IMR-90 (cell line): ENCODE measurements at regions not wholly inside any gene's neighbourhood (a gene's known extent, or its start where the extent isn't known, plus 50 kb on each side); places are given as distances from the start of the nearest gene placed in this dataset.

ENCODE experiments used
- ATAC-seq: fragments of 200-7000 bp; cut with Tn5 transposase; 2 replicates; pipeline ENCODE4 v1.9.1; 2020; ENCODE audit warnings: low read depth, mild to moderate bottlenecking, moderate library complexity
- BruUV-seq: library from RNA; stranded (reverse); fragments of 400-500 nt; replicated peaks from 2 replicates; lab custom pipeline; 2021; lab: Mats Ljungman, UMichigan
- CTCF ChIA-PET: fragments of 300-600 bp; formaldehyde crosslinking; extraction: SDS; loops from one replicate; lab custom pipeline; 2021; ENCODE audit warnings: antibody characterized with exemption; lab: Yijun Ruan, JAX
- POLR2A ChIA-PET: fragments of 300-600 bp; sonication (Branson Sonifier 250); formaldehyde crosslinking; loops from one replicate; lab custom pipeline; 2022; ENCODE audit warnings: antibody characterized with exemption; ENCODE audit not compliant: unreplicated experiment; lab: Charles Lee
- DNase-seq: peaks from one replicate; pipeline ENCODE4 v3.0.0; 2013
- H2AFZ ChIP-seq: replicated peaks from 2 replicates; pipeline ENCODE3; 2013; ENCODE audit warnings: low read length, mild to moderate bottlenecking; ENCODE audit not compliant: poor library complexity
- H2AK5ac ChIP-seq: 2 replicates; pipeline ENCODE4 v1.6.1; 2013; ENCODE audit warnings: low read depth, low read length, inconsistent platforms
- H2AK9ac ChIP-seq: replicated peaks from 2 replicates; pipeline ENCODE3; 2013; ENCODE audit warnings: mild to moderate bottlenecking, low read depth, low read length, moderate library complexity; ENCODE audit not compliant: poor library complexity
- H2BK120ac ChIP-seq: 2 replicates; pipeline ENCODE4 v1.6.1; 2013; ENCODE audit warnings: low read depth, low read length, inconsistent platforms
- H2BK15ac ChIP-seq: 3 replicates; pipeline ENCODE4 v1.6.1; 2013; ENCODE audit warnings: low read depth, low read length, inconsistent platforms
- H2BK20ac ChIP-seq: 2 replicates; pipeline ENCODE4 v1.6.1; 2013; ENCODE audit warnings: low read depth, mild to moderate bottlenecking, inconsistent platforms, low read length, moderate library complexity
- H2BK5ac ChIP-seq: 2 replicates; pipeline ENCODE4 v1.6.1; 2013; ENCODE audit warnings: mild to moderate bottlenecking, low read depth, low read length, inconsistent platforms; ENCODE audit not compliant: poor library complexity, severe bottlenecking
- H3K14ac ChIP-seq: replicated peaks from 2 replicates; pipeline ENCODE4 v1.6.1; 2013; ENCODE audit warnings: low read depth, low read length, inconsistent platforms
- H3K18ac ChIP-seq: 2 replicates; pipeline ENCODE4 v1.6.1; 2013; ENCODE audit warnings: low read depth, low read length, control low read depth
- H3K23ac ChIP-seq: 2 replicates; pipeline ENCODE4 v1.6.1; 2013; ENCODE audit warnings: low read depth, low read length, inconsistent platforms
- H3K27ac ChIP-seq: 2 replicates; pipeline ENCODE4 v1.5.1; 2013; ENCODE audit warnings: mild to moderate bottlenecking, control low read depth, low read length; ENCODE audit not compliant: insufficient read depth
- H3K27me3 ChIP-seq: 2 replicates; pipeline ENCODE4 v1.6.1; 2013; ENCODE audit warnings: low read length; ENCODE audit not compliant: control insufficient read depth, insufficient read depth
- H3K36me3 ChIP-seq: 2 replicates; pipeline ENCODE4 v1.6.1; 2013; ENCODE audit warnings: low read length, mixed read lengths; ENCODE audit not compliant: control insufficient read depth, insufficient read depth
- H3K4ac ChIP-seq: 2 replicates; pipeline ENCODE4 v1.6.1; 2013; ENCODE audit warnings: low read depth, low read length, inconsistent platforms
- H3K4me1 ChIP-seq: 2 replicates; pipeline ENCODE4 v1.6.1; 2013; ENCODE audit warnings: low read length, mixed read lengths; ENCODE audit not compliant: control insufficient read depth, insufficient read depth
- H3K4me2 ChIP-seq: 2 replicates; pipeline ENCODE4 v1.6.1; 2013; ENCODE audit warnings: low read depth, mild to moderate bottlenecking, control low read depth, low read length, moderate library complexity
- H3K4me3 ChIP-seq: 2 replicates; pipeline ENCODE4 v1.5.1; 2013; ENCODE audit warnings: low read depth, mild to moderate bottlenecking, control low read depth, low read length, moderate library complexity; ENCODE audit not compliant: insufficient read depth
- H3K56ac ChIP-seq: 2 replicates; pipeline ENCODE4 v1.6.1; 2013; ENCODE audit warnings: low read length, inconsistent platforms; ENCODE audit not compliant: insufficient read depth; ENCODE audit errors: extremely low read depth
- H3K79me1 ChIP-seq, 2 experiments: 2 replicates each; pipeline ENCODE4 v1.6.1; 2013; ENCODE audit warnings: low read length in 2 of 2, inconsistent platforms in 1 of 2, low read depth in 1 of 2
- H3K9ac ChIP-seq: 2 replicates; pipeline ENCODE4 v1.6.1; 2013; ENCODE audit warnings: low read depth, low read length, control low read depth
- H3K9me1 ChIP-seq: 2 replicates; pipeline ENCODE4 v1.6.1; 2013; ENCODE audit warnings: low read length, inconsistent platforms; ENCODE audit not compliant: insufficient read depth
- H3K9me3 ChIP-seq: 2 replicates; pipeline ENCODE4 v1.6.1; 2013; ENCODE audit warnings: low read length; ENCODE audit not compliant: control insufficient read depth, insufficient read depth
- H4K20me1 ChIP-seq: 2 replicates; pipeline ENCODE4 v1.6.1; 2013; ENCODE audit warnings: low read length, inconsistent platforms; ENCODE audit not compliant: insufficient read depth
- H4K5ac ChIP-seq: 2 replicates; pipeline ENCODE4 v1.6.1; 2013; ENCODE audit warnings: mild to moderate bottlenecking, low read depth, low read length, control low read depth
- H4K8ac ChIP-seq, 2 experiments: 2 replicates each; pipeline ENCODE4 v1.6.1; 2013; ENCODE audit warnings: low read depth in 2 of 2, low read length in 2 of 2, control low read depth in 1 of 2, inconsistent platforms in 1 of 2
- H4K91ac ChIP-seq: 2 replicates; pipeline ENCODE4 v1.6.1; 2013; ENCODE audit warnings: low read depth, low read length, inconsistent platforms; ENCODE audit not compliant: insufficient read depth
- CHD1 ChIP-seq: IDR thresholded peaks from 2 replicates; pipeline ENCODE4 v1.6.1; 2012; ENCODE audit warnings: low read depth, low read length, improper control_type of control experiment
- FOS ChIP-seq: fragments of 150-350 bp; IDR thresholded peaks from 2 replicates; pipeline ENCODE4 v1.6.1; 2016; ENCODE audit warnings: low read depth, low read length
- MAFK ChIP-seq: IDR thresholded peaks from 2 replicates; pipeline ENCODE4 v1.6.1; 2012; ENCODE audit warnings: low read depth, low read length, improper control_type of control experiment
- MAZ ChIP-seq: IDR thresholded peaks from 2 replicates; pipeline ENCODE4 v1.6.1; 2012; ENCODE audit warnings: low read depth, mild to moderate bottlenecking, low read length, improper control_type of control experiment, moderate library complexity, borderline replicate concordance
- NFE2L2 ChIP-seq: fragments of 150-350 bp; IDR thresholded peaks from 2 replicates; pipeline ENCODE4 v1.6.1; 2016; ENCODE audit warnings: low read depth, mild to moderate bottlenecking, low read length
- RAD21 ChIP-seq: IDR thresholded peaks from 2 replicates; pipeline ENCODE4 v1.6.1; 2012; ENCODE audit warnings: low read length, improper control_type of control experiment
- SMC3 ChIP-seq: fragments of 150-350 bp; IDR thresholded peaks from 2 replicates; pipeline ENCODE4 v1.6.1; 2016; ENCODE audit warnings: low read depth, mild to moderate bottlenecking, antibody characterized with exemption, low read length, moderate library complexity
- WGBS, 2 experiments: methylation state at CpG; one replicate each; pipeline versions ENCODE4 v1.1.5 to v1.1.7; 2013; ENCODE audit warnings: missing lambda C conversion rate in 2 of 2; ENCODE audit not compliant: insufficient read length in 1 of 2; ENCODE audit errors: extremely low coverage in 2 of 2; 5-methylcytosine and 5-hydroxymethylcytosine counted together
- dilution Hi-C: fragments of 300-500 bp; cut with HindIII; formaldehyde crosslinking; loops from one replicate; pipeline ENCODE4 v1.14.3; 2018; ENCODE audit warnings: low sequenced_read_pairs; ENCODE audit not compliant: unreplicated experiment
- in situ Hi-C: fragments of 300-500 bp; cut with MboI; formaldehyde crosslinking; loops from 3 replicates; pipeline ENCODE4 v1.14.3; 2019; ENCODE audit warnings: low sequenced_read_pairs, inconsistent platforms, mixed read lengths
- intact Hi-C: fragments of 100-400 bp; cut with micrococcal nuclease; formaldehyde crosslinking; loops from 2 replicates; pipeline ENCODE4 v1.10.0; 2022
- TF ChIP-seq, protein P1 (sequence below): fragments of 150-350 bp; IDR thresholded peaks from 2 replicates; pipeline ENCODE4 v1.6.1; 2017; ENCODE audit warnings: mild to moderate bottlenecking, antibody characterized with exemption, low read length, low read depth

DNA sequence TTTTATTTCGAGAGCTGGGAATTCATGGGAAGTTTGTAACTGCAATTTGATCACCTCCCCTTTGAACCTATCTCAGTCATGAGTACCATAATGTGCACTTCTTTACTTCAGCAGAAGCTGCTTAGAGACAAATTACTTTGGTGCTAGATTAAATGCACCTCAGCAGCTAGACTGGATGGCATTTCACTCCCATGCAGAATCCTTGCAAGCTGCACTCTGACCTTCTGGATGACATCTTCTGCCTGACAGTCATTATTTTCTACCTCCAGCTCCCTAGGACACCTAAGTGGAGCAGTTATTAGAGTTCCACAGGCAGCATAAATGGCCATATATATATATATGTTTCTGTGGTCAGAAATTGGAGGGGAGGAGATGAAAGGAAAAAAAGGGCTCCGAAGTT lies 366.0 kb upstream of the TMPRSS15 start:
- Histone ChIP-seq H3K27me3 (no peaks in the 10 kb centered on the region), H2AFZ (no peak overlapping the region), H2BK120ac (no peak overlapping the region), H2AK5ac (no peak overlapping the region), H3K9ac (no peak overlapping the region), H4K8ac (no peak overlapping the region), H3K4ac (no peak overlapping the region), H3K23ac (no peak overlapping the region), H3K4me2 (no peak overlapping the region), H3K9me3 (peaks cover 11% of the 10 kb centered on the region), H2BK20ac (no peak overlapping the region), H3K36me3 (no peaks in the 10 kb centered on the region), H3K27ac (no peak overlapping the region), H3K9me1 (no peaks in the 10 kb centered on the region), H3K56ac (no peak overlapping the region), H2BK15ac (no peak overlapping the region), H3K4me3 (no peak overlapping the region), H2BK5ac (no peak overlapping the region), H3K18ac (no peak overlapping the region), H4K20me1 (no peaks in the 10 kb centered on the region), H2AK9ac (no peak overlapping the region), H3K4me1 (no peaks in the 10 kb centered on the region), H4K91ac (no peak overlapping the region), H3K79me1 (no peaks in the 10 kb centered on the region), H3K14ac (no peak overlapping the region), H4K5ac (no peak overlapping the region)
- no peak for TF ChIP-seq NFE2L2
- no peak for TF ChIP-seq SMC3
- no peak for TF ChIP-seq CHD1
- TF ChIP-seq RAD21 = no peak
- TF ChIP-seq, protein P1, sequence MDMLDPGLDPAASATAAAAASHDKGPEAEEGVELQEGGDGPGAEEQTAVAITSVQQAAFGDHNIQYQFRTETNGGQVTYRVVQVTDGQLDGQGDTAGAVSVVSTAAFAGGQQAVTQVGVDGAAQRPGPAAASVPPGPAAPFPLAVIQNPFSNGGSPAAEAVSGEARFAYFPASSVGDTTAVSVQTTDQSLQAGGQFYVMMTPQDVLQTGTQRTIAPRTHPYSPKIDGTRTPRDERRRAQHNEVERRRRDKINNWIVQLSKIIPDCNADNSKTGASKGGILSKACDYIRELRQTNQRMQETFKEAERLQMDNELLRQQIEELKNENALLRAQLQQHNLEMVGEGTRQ = no peak
- TF ChIP-seq MAFK = no peak
- TF ChIP-seq FOS = no peak
- no peak for TF ChIP-seq MAZ
- ChIA-PET POLR2A (no interaction called here), CTCF (no interaction called here)
- no TSS peak for BruUV-seq
- dilution Hi-C loops (no loop called here), intact Hi-C loops (no loop called here), in situ Hi-C loops (no loop called here)
- ATAC-seq = no peak
- no CpG with 5 or more reads among the region's 2 CpGs for WGBS, 2 experiments
- DNase-seq = no peak
